ENCODE measurements at regions not wholly inside any gene's neighbourhood (a gene's known extent, or its start where the extent isn't known, plus 50 kb on each side); places are given as distances from the start of the nearest gene placed in this dataset.

DNA sequence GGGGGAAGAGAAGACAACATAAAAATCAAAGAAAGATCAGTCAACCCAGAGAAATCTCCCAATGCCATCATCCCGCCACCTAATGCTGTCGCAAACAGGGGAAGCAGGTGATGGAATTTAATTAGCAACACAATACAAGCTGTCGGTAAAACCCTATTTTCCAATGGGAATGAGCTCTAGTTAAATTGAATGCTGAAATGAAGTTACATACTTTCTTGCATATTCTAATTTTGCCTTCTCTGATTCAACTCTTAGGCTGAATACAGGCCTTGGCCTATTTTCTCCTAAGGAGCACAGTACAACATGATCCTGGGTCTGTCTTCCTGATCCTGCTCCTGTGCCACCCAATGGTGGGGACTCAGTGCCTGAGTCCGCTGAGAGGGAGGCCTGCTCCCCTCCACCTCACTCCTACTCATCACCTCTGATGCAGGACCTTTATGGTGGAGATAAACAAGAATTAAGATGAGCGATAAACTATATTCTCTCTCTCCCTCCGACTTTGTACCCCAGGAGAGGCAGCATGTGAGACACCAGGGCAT lies 238.8 kb downstream of the GXYLT1 start:
- FAIRE-seq (no peak), DNase-seq (ENCODE audit: insufficient read length, low spot score) (no peak)
- no peak for TF ChIP-seq POLR2A (IDR thresholded peaks at IDR 0.05; ENCODE audit: low read depth, low read length)
- TF ChIP-seq TAF1 (IDR thresholded peaks at IDR 0.05; ENCODE audit: low read depth, low read length), result no peak
- no peak for TF ChIP-seq PAX5 (IDR thresholded peaks at IDR 0.05; ENCODE audit: insufficient read depth, low read length, severe bottlenecking)
- TF ChIP-seq SPI1 (IDR thresholded peaks at IDR 0.05; ENCODE audit: low read depth, low read length), result no peak
- TF ChIP-seq POU2F2 (IDR thresholded peaks at IDR 0.05; ENCODE audit: low read depth, low read length), result no peak
- no peak for TF ChIP-seq POLR2AphosphoS5 (IDR thresholded peaks at IDR 0.05; ENCODE audit: low read depth, low read length)

DNA sequence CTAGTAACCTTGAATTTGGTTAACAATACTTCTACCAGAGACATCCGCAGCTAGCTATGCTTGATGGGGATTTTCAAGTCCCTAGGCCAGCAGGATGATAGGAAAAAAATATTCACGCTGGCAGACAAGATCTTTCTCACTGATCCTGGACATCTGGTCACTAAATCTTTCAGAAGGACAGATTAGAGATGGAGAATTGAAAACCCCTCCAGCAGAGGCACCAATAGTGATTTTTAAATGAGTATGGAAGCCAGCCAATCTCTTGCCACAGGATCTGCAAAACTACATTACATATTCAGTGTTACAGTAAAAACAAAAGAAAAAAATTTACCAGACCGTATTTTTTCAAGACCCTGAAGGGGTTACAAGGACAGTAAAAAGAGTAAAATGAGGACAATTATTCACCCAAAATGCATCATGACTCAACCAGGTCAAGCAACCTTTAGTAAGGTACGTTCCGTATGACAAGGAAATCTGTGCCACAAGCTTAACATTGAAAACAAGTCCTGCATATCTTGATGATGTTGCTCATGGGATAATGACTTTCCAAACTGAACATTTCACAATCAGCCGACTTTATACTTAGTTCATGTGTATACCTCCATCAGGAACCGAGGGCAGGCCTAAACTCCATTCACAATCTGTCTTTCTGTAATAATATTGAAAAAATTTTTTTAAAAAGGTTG lies 239.5 kb downstream of the GXYLT1 start:
- FAIRE-seq, result no peak
- TF ChIP-seq TAF1 (IDR thresholded peaks at IDR 0.05; ENCODE audit: low read depth, low read length), result no peak
- TF ChIP-seq POU2F2 (IDR thresholded peaks at IDR 0.05; ENCODE audit: low read depth, low read length), result no peak
- no peak for TF ChIP-seq SPI1 (IDR thresholded peaks at IDR 0.05; ENCODE audit: low read depth, low read length)
- no peak for TF ChIP-seq PAX5 (IDR thresholded peaks at IDR 0.05; ENCODE audit: insufficient read depth, low read length, severe bottlenecking)
- TF ChIP-seq POLR2A (IDR thresholded peaks at IDR 0.05; ENCODE audit: low read depth, low read length), result no peak
- no peak for TF ChIP-seq POLR2AphosphoS5 (IDR thresholded peaks at IDR 0.05; ENCODE audit: low read depth, low read length)
- DNase-seq (ENCODE audit: insufficient read length, low spot score), result no peak

DNA sequence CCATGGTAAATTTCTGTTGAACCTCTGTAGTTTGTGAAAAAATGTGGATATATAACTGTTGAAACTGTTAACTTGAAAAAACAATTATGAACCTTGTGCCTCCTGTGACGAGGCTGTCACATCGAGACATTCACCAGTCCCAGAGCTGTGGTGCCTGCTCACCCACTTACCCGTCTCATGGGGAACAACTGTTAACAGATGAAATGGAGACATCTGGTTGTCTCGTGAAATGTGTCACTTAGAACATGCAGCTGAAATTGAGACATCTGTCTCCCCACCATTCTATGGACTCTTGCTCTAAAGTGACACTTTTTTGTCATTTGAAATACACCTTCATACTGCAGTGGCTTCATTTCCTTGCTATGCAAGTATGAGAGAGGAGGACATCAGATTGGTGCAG lies 240.6 kb downstream of the GXYLT1 start:
- FAIRE-seq (no peak), DNase-seq (ENCODE audit: insufficient read length, low spot score) (no peak)
- no peak for TF ChIP-seq POLR2AphosphoS5 (IDR thresholded peaks at IDR 0.05; ENCODE audit: low read depth, low read length)
- TF ChIP-seq POLR2A (IDR thresholded peaks at IDR 0.05; ENCODE audit: low read depth, low read length), result no peak
- TF ChIP-seq TAF1 (IDR thresholded peaks at IDR 0.05; ENCODE audit: low read depth, low read length), result no peak
- TF ChIP-seq SPI1 (IDR thresholded peaks at IDR 0.05; ENCODE audit: low read depth, low read length), result no peak
- no peak for TF ChIP-seq POU2F2 (IDR thresholded peaks at IDR 0.05; ENCODE audit: low read depth, low read length)
- TF ChIP-seq PAX5 (IDR thresholded peaks at IDR 0.05; ENCODE audit: insufficient read depth, low read length, severe bottlenecking), result no peak

DNA sequence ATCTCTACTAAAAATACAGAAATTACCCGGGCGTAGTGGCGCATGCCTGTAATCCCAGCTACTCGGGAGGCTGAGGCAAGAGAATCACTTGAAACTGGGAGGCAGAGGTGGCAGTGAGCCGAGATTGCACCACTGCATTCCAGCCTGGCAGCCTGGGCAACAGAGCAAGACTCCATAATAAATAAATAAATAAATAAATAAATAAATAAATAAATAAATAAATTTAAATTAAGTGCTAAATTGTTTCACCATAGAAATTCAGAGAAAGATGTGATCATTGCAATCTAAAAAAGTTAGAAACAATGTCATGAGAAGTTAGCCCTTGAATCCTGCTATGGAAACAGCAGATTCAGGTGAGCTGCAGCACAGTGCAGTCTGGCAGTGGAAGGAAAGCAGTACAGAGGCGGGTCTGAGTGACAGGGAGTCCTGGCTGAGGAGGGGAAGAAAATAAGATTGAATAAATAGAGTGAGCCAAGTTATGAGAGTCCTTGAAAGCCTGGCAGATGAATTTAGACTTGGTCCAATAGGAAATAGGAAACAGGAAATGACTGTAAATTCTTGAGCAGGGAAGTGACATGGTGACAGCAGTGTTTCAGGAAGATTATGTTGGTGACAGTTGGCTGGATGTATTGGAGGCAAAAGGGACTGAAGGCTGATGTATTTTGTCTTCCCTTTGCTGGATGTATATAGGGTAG lies 241.5 kb downstream of the GXYLT1 start:
- DNase-seq (ENCODE audit: insufficient read length, low spot score) (no peak), FAIRE-seq (no peak)
- TF ChIP-seq POLR2AphosphoS5 (IDR thresholded peaks at IDR 0.05; ENCODE audit: low read depth, low read length) (no peak), POLR2A (IDR thresholded peaks at IDR 0.05; ENCODE audit: low read depth, low read length) (no peak), PAX5 (IDR thresholded peaks at IDR 0.05; ENCODE audit: insufficient read depth, low read length, severe bottlenecking) (no peak), SPI1 (IDR thresholded peaks at IDR 0.05; ENCODE audit: low read depth, low read length) (no peak), TAF1 (IDR thresholded peaks at IDR 0.05; ENCODE audit: low read depth, low read length) (no peak), POU2F2 (IDR thresholded peaks at IDR 0.05; ENCODE audit: low read depth, low read length) (no peak)

DNA sequence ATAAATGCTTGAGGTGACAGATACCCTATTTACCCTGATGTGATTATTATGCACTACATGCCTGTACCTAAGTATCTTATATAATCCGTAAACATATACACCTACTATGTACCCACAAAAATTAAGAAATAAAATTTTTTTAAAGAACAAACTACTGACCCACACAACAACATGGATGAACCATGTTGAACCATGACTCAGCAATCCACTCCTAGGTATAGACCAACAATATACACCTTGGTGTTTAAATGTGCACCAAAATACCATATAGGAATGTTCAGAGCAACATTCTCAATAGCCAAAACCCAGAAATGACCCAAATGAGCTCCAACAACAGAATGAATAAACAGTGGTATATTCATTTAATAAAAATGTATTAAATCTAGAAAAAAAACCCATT lies 245.1 kb downstream of the GXYLT1 start:
- FAIRE-seq, result no peak
- no peak for TF ChIP-seq TAF1 (IDR thresholded peaks at IDR 0.05; ENCODE audit: low read depth, low read length)
- TF ChIP-seq POLR2A (IDR thresholded peaks at IDR 0.05; ENCODE audit: low read depth, low read length), result no peak
- TF ChIP-seq SPI1 (IDR thresholded peaks at IDR 0.05; ENCODE audit: low read depth, low read length), result no peak
- TF ChIP-seq POLR2AphosphoS5 (IDR thresholded peaks at IDR 0.05; ENCODE audit: low read depth, low read length), result no peak
- TF ChIP-seq POU2F2 (IDR thresholded peaks at IDR 0.05; ENCODE audit: low read depth, low read length), result no peak
- TF ChIP-seq PAX5 (IDR thresholded peaks at IDR 0.05; ENCODE audit: insufficient read depth, low read length, severe bottlenecking), result no peak

DNA sequence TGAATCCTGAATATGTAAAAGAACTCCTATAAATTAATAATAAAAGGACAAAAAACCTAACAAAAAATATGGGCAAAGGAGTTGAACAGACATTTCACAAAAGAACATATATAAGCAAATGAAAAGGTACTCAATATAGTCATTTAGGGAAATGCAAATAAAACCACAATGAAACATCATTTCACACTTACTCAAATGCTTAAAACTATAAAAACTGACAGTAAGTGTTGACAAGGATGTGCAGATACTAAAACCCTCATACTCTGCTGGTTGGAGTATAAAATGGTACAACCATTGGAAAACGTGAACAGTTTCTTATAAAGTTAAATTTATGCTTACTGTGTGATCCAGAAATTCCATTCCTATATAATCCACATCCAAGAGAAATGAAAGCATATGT lies 247.1 kb downstream of the GXYLT1 start:
- TF ChIP-seq POLR2AphosphoS5 (IDR thresholded peaks at IDR 0.05; ENCODE audit: low read depth, low read length), result no peak
- TF ChIP-seq POLR2A (IDR thresholded peaks at IDR 0.05; ENCODE audit: low read depth, low read length), result no peak
- TF ChIP-seq PAX5 (IDR thresholded peaks at IDR 0.05; ENCODE audit: insufficient read depth, low read length, severe bottlenecking), result no peak
- no peak for TF ChIP-seq TAF1 (IDR thresholded peaks at IDR 0.05; ENCODE audit: low read depth, low read length)
- TF ChIP-seq SPI1 (IDR thresholded peaks at IDR 0.05; ENCODE audit: low read depth, low read length), result no peak
- TF ChIP-seq POU2F2 (IDR thresholded peaks at IDR 0.05; ENCODE audit: low read depth, low read length), result no peak
- DNase-seq (ENCODE audit: insufficient read length, low spot score) (no peak), FAIRE-seq (no peak)

More for the DNA sequence above, 245.1 kb downstream of the GXYLT1 start:
- no peak for DNase-seq (ENCODE audit: insufficient read length, low spot score)

DNA sequence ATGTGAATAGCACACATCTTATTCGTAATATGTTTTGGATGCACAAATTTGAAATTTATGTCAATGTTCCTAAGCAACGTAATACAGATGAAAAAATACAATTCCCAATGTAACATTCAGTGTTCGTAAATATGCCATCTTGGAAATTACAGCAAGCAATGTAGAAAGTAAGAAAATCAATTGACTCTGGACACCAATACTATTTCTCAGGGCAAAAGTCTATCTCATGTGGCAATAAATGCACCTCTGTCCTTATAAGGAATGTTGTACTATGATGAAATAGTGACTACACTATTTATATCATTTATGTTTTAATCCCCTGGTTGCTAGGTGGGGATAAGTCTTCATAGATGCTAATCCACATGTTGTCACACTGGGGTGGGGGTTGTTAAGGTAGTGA lies 251.2 kb downstream of the GXYLT1 start:
- DNase-seq (ENCODE audit: insufficient read length, low spot score) (no peak), FAIRE-seq (no peak)
- TF ChIP-seq POLR2AphosphoS5 (IDR thresholded peaks at IDR 0.05; ENCODE audit: low read depth, low read length), result no peak
- TF ChIP-seq POLR2A (IDR thresholded peaks at IDR 0.05; ENCODE audit: low read depth, low read length), result no peak
- TF ChIP-seq TAF1 (IDR thresholded peaks at IDR 0.05; ENCODE audit: low read depth, low read length), result no peak
- TF ChIP-seq POU2F2 (IDR thresholded peaks at IDR 0.05; ENCODE audit: low read depth, low read length), result no peak
- TF ChIP-seq SPI1 (IDR thresholded peaks at IDR 0.05; ENCODE audit: low read depth, low read length), result no peak
- no peak for TF ChIP-seq PAX5 (IDR thresholded peaks at IDR 0.05; ENCODE audit: insufficient read depth, low read length, severe bottlenecking)

DNA sequence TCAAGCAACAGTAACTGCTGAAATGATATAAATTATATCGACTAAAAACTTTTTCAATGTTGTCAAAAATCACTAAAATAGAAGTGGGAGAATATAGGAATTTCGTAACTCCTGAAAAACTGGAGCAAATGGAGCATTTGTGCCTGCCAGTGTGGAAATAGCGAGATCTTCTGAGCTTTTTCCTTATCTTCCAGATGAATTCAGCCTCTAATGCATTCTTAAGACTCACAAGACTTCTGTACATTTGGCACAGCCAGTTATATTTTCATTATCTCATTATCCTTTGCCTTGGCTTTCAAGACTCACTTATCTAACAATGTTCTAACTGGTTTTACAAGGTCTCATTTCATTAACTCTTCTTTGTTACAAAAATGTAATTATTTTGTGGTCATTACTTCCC lies 252.4 kb downstream of the GXYLT1 start:
- FAIRE-seq (no peak), DNase-seq (ENCODE audit: insufficient read length, low spot score) (no peak)
- TF ChIP-seq POLR2A (IDR thresholded peaks at IDR 0.05; ENCODE audit: low read depth, low read length), result no peak

DNA sequence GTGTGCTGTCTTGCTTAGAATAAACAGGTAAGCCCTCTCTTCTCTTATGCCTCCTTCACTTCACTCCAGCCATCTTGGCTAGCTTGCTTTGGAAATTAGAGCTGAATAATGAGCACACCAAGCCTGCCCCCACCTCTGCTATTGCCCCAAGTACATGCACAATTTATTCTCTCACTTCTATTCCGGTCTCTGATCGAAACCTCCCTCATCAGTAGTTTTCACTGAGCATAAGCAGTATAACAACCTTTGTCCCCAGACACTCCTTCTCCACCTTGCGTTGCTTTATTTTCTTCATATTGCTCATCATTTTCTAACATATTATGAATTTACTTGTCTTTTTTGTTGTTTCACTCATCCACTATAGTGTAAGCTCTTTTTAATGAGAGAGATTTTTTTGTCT lies 253.4 kb downstream of the GXYLT1 start:
- FAIRE-seq (no peak), DNase-seq (ENCODE audit: insufficient read length, low spot score) (no peak)
- TF ChIP-seq PAX5 (IDR thresholded peaks at IDR 0.05; ENCODE audit: insufficient read depth, low read length, severe bottlenecking) (no peak), TAF1 (IDR thresholded peaks at IDR 0.05; ENCODE audit: low read depth, low read length) (no peak), POLR2A (IDR thresholded peaks at IDR 0.05; ENCODE audit: low read depth, low read length) (no peak), SPI1 (IDR thresholded peaks at IDR 0.05; ENCODE audit: low read depth, low read length) (no peak), POLR2AphosphoS5 (IDR thresholded peaks at IDR 0.05; ENCODE audit: low read depth, low read length) (no peak), POU2F2 (IDR thresholded peaks at IDR 0.05; ENCODE audit: low read depth, low read length) (no peak)
